PC-3 (cell line): ENCODE measurements at regions not wholly inside any gene's neighbourhood (a gene's known extent, or its start where the extent isn't known, plus 50 kb on each side); places are given as distances from the start of the nearest gene placed in this dataset.

Experiments used
- ATAC-seq: fragments of 200-7000 bp; cut with Tn5 transposase; 2 replicates; pipeline ENCODE4 v1.9.1; 2020; ENCODE audit warnings: mild to moderate bottlenecking, moderate library complexity
- BruUV-seq: library from RNA; stranded (reverse); fragments of 400-500 nt; replicated peaks from 2 replicates; lab custom pipeline; 2021; lab: Mats Ljungman, UMichigan
- CTCF ChIA-PET: fragments of 300-600 bp; sonication (Branson Sonifier 250); formaldehyde crosslinking; loops from one replicate; lab custom pipeline; 2022; ENCODE audit warnings: antibody characterized with exemption; lab: Charles Lee
- POLR2A ChIA-PET: fragments of 300-600 bp; sonication (Branson Sonifier 250); formaldehyde crosslinking; loops from one replicate; lab custom pipeline; 2022; ENCODE audit warnings: antibody characterized with exemption; ENCODE audit not compliant: unreplicated experiment; lab: Charles Lee
- DNase-seq: peaks from one replicate; pipeline ENCODE4 v3.0.0-alpha.2; 2015
- H2AFZ ChIP-seq: fragments of 300-600 bp; sonication (generic); 2 replicates; pipeline ENCODE4 v1.6.0; 2016; ENCODE audit warnings: antibody characterized with exemption, low read length
- H3F3A ChIP-seq: fragments of 300-600 bp; sonication (generic); one replicate; pipeline ENCODE4 v1.6.0; 2017; ENCODE audit warnings: antibody characterized with exemption, low read length, control low read depth, mild to moderate bottlenecking; ENCODE audit not compliant: unreplicated experiment
- H3K27ac ChIP-seq: fragments of 300-600 bp; sonication (generic); 2 replicates; pipeline ENCODE4 v1.5.1; 2016; ENCODE audit warnings: mild to moderate bottlenecking, low read length
- H3K27me3 ChIP-seq: fragments of 300-600 bp; sonication (generic); 2 replicates; pipeline ENCODE4 v1.6.1; 2016; ENCODE audit warnings: low read length, mixed read lengths
- H3K36me3 ChIP-seq: fragments of 300-600 bp; sonication (generic); 2 replicates; pipeline ENCODE4 v1.6.1; 2016; ENCODE audit warnings: low read depth, mixed run types, low read length, mixed read lengths
- H3K4me1 ChIP-seq: fragments of 300-600 bp; sonication (generic); 2 replicates; pipeline ENCODE4 v1.5.1; 2016; ENCODE audit warnings: low read length; ENCODE audit not compliant: insufficient read depth
- H3K4me2 ChIP-seq: fragments of 300-600 bp; sonication (generic); 2 replicates; pipeline ENCODE4 v1.6.0; 2016; ENCODE audit warnings: low read length
- H3K4me3 ChIP-seq: fragments of 300-600 bp; sonication (generic); 2 replicates; pipeline ENCODE4 v1.5.1; 2016; ENCODE audit warnings: mild to moderate bottlenecking, low read length, mixed read lengths
- H3K79me2 ChIP-seq: fragments of 300-600 bp; sonication (generic); 2 replicates; pipeline ENCODE4 v1.6.1; 2017; ENCODE audit warnings: low read length, mixed read lengths
- H3K9ac ChIP-seq: fragments of 300-600 bp; sonication (generic); 2 replicates; pipeline ENCODE4 v1.6.0; 2016; ENCODE audit warnings: mild to moderate bottlenecking, low read length
- H3K9me2 ChIP-seq: fragments of 300-600 bp; sonication (generic); replicated peaks from 2 replicates; pipeline ENCODE4 v1.6.1; 2016; ENCODE audit warnings: mixed run types, low read length, mixed read lengths
- H3K9me3 ChIP-seq: fragments of 300-600 bp; sonication (generic); 2 replicates; pipeline ENCODE4 v1.6.1; 2016; ENCODE audit warnings: low read length, mixed read lengths
- H4K20me1 ChIP-seq: fragments of 300-600 bp; sonication (generic); 2 replicates; pipeline ENCODE4 v1.6.1; 2016; ENCODE audit warnings: low read length, mixed read lengths
- EZH2 ChIP-seq: fragments of 300-600 bp; sonication (generic); IDR thresholded peaks from one replicate; pipeline ENCODE4 v1.6.1; 2017; ENCODE audit warnings: antibody characterized with exemption, mild to moderate bottlenecking, low read length; ENCODE audit not compliant: unreplicated experiment
- EZH2phosphoT487 ChIP-seq: fragments of 300-600 bp; sonication (generic); IDR thresholded peaks from 2 replicates; pipeline ENCODE4 v1.6.1; 2018; ENCODE audit warnings: mild to moderate bottlenecking, antibody characterized with exemption, low read length, borderline replicate concordance
- intact Hi-C: fragments of 100-400 bp; cut with micrococcal nuclease; formaldehyde crosslinking; loops from 2 replicates; pipeline ENCODE4 v1.9.0; 2023
- TF ChIP-seq, protein P1 (sequence below): fragments of 300-600 bp; sonication (generic); conservative IDR thresholded peaks from 2 replicates; pipeline ENCODE4 v1.5.1; 2017; ENCODE audit warnings: antibody characterized with exemption, low read depth, mild to moderate bottlenecking, low read length

DNA sequence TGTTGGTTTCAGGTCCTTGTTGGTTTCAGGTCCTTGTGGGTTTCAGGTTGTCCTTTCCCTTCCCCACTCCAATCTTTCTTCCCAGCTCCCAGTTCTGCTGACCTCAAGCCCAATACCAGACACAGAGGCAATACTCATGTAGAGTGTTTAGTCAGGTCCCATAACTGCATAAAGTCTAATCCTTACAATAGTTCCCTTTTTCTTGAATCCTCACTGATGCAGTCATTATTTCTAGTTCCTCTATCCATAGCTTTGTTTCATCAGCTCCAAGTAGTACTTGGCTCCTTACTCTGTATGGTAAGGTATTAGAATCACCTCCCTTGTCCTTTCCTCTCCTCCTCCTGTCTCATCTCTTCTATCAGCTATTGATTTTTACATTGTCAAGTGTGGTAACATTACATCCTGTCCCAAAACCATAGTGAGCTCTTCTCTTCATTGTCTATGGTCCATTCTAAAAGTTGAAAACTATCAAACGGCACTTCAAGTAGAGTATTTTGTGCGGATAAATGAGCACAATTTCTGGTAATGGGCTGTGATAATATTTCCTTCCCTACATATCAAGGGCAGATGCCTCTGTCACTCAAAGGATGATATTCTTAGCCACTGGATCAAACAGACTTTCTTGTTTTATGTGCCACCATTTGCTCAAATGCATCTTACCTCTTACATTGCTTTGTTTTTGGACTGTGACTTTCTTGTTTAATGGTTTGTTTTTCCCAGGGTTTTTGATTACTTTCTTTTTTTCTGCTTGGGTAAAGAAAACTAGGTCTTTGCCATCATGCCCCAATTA lies 57.2 kb upstream of the JDP2 start:
- ChIA-PET POLR2A (no interaction called here), CTCF (no interaction called here)
- Histone ChIP-seq H3K27ac (no peak overlapping the region), H3K9me3 (no peaks in the 10 kb centered on the region), H3K9ac (no peak overlapping the region), H3K4me1 (no peaks in the 10 kb centered on the region), H3K79me2 (no peaks in the 10 kb centered on the region), H4K20me1 (no peaks in the 10 kb centered on the region), H3K4me2 (no peak overlapping the region), H3K27me3 (peaks cover 58% of the 10 kb centered on the region; the same call in 1 of the 2 replicates), H3K36me3 (no peaks in the 10 kb centered on the region), H2AFZ (no peak overlapping the region), H3K9me2 (no peaks in the 10 kb centered on the region), H3K4me3 (no peak overlapping the region), H3F3A (no peaks in the 10 kb centered on the region)
- DNase-seq (no peak), ATAC-seq (no peak)
- BruUV-seq: no TSS peak
- intact Hi-C loops: no loop called here
- TF ChIP-seq, protein P1, sequence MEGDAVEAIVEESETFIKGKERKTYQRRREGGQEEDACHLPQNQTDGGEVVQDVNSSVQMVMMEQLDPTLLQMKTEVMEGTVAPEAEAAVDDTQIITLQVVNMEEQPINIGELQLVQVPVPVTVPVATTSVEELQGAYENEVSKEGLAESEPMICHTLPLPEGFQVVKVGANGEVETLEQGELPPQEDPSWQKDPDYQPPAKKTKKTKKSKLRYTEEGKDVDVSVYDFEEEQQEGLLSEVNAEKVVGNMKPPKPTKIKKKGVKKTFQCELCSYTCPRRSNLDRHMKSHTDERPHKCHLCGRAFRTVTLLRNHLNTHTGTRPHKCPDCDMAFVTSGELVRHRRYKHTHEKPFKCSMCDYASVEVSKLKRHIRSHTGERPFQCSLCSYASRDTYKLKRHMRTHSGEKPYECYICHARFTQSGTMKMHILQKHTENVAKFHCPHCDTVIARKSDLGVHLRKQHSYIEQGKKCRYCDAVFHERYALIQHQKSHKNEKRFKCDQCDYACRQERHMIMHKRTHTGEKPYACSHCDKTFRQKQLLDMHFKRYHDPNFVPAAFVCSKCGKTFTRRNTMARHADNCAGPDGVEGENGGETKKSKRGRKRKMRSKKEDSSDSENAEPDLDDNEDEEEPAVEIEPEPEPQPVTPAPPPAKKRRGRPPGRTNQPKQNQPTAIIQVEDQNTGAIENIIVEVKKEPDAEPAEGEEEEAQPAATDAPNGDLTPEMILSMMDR: no peak
- TF ChIP-seq EZH2 (no peak), EZH2phosphoT487 (no peak)

DNA sequence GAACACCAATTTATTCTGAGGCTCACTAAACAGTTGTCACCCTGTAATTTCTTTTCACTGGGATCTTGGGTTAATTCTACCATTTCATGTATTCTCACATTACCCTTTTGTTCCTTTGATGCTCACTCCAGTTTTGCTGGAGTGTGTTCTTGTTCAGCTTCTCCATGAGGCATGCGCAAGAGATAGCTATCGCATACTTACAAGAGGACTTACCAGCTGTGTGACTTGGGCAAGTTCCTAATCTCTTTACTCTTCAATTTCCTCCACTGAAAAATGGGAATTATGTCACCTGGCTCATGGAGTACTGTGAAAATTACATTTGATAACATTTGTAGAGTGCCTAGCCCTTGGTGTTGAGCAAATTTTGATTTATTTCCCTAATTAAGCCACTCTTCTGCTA lies 56.5 kb upstream of the JDP2 start:
- no peaks in the 10 kb centered on the region for H3K9me2 ChIP-seq
- H3K4me2 ChIP-seq: no peak overlapping the region
- BruUV-seq: no TSS peak
- DNase-seq (no peak), ATAC-seq (no peak)
- no peaks in the 10 kb centered on the region for H3F3A ChIP-seq
- intact Hi-C loops: no loop called here
- ChIA-PET CTCF (no interaction called here), POLR2A (no interaction called here)
- H3K9me3 ChIP-seq: no peaks in the 10 kb centered on the region
- H3K9ac ChIP-seq: no peak overlapping the region
- no peak for TF ChIP-seq EZH2phosphoT487
- TF ChIP-seq, protein P1: no peak
- TF ChIP-seq EZH2: no peak
- no peaks in the 10 kb centered on the region for H3K36me3 ChIP-seq
- H2AFZ ChIP-seq: no peak overlapping the region
- H3K27ac ChIP-seq: no peak overlapping the region
- no peaks in the 10 kb centered on the region for H3K79me2 ChIP-seq
- peaks cover 55% of the 10 kb centered on the region; the same call in 1 of the 2 replicates for H3K27me3 ChIP-seq
- no peak overlapping the region for H3K4me3 ChIP-seq
- H4K20me1 ChIP-seq: no peaks in the 10 kb centered on the region
- H3K4me1 ChIP-seq: no peaks in the 10 kb centered on the region

DNA sequence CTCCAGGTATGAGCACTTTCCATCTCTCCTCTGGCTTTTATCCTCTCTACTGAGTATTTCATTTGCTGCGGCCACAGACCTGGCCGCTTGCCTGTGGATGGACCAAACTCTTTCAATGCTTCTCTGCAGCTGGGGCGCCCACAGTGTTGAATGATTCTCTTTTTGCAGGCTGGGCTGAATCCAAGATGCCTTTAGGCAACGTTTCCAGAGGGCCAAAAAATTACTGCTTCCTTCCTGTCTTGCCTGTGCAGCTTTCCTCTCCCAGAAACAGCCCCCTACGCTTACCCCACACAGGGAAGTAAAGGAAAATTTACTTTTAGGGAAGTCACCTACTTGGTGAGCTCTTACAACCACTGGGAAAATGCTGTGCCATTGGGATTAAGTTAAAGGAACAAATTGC lies 55.6 kb upstream of the JDP2 start:
- TF ChIP-seq, protein P1: no peak
- no peak for TF ChIP-seq EZH2phosphoT487
- TF ChIP-seq EZH2: no peak
- H3K4me1 ChIP-seq: no peaks in the 10 kb centered on the region
- H3K27ac ChIP-seq: no peak overlapping the region
- no peaks in the 10 kb centered on the region for H3K36me3 ChIP-seq
- no peaks in the 10 kb centered on the region for H3K9me2 ChIP-seq
- H3K27me3 ChIP-seq: peaks cover 47% of the 10 kb centered on the region; the same call in 1 of the 2 replicates
- H3K9ac ChIP-seq: no peak overlapping the region
- ATAC-seq (no peak), DNase-seq (no peak)
- POLR2A ChIA-PET: no interaction called here
- intact Hi-C loops: no loop called here
- no peaks in the 10 kb centered on the region for H4K20me1 ChIP-seq
- no peak overlapping the region for H2AFZ ChIP-seq
- CTCF ChIA-PET: no interaction called here
- H3K4me2 ChIP-seq: no peak overlapping the region
- H3F3A ChIP-seq: no peaks in the 10 kb centered on the region
- H3K79me2 ChIP-seq: no peaks in the 10 kb centered on the region
- no peak overlapping the region for H3K4me3 ChIP-seq
- no peaks in the 10 kb centered on the region for H3K9me3 ChIP-seq
- no TSS peak for BruUV-seq
